Jurkat, Clone E6-1 (cell line): ENCODE measurements at regions not wholly inside any gene's neighbourhood (a gene's known extent, or its start where the extent isn't known, plus 50 kb on each side); places are given as distances from the start of the nearest gene placed in this dataset.
"Not testable (repeated sequence)": the region's sequence is repeated elsewhere in the genome, so short reads cannot be mapped to it uniquely, and the experiment has no call there.

Experiments used
- DNase-seq: peaks from one replicate; pipeline ENCODE4 v3.0.0-alpha.2; 2011; ENCODE audit warnings: low read depth, low spot score
- H3K4me3 ChIP-seq: 2 replicates; pipeline ENCODE4 v1.5.1; 2011; ENCODE audit warnings: mild to moderate bottlenecking, low read length, control low read depth, moderate library complexity

DNA sequence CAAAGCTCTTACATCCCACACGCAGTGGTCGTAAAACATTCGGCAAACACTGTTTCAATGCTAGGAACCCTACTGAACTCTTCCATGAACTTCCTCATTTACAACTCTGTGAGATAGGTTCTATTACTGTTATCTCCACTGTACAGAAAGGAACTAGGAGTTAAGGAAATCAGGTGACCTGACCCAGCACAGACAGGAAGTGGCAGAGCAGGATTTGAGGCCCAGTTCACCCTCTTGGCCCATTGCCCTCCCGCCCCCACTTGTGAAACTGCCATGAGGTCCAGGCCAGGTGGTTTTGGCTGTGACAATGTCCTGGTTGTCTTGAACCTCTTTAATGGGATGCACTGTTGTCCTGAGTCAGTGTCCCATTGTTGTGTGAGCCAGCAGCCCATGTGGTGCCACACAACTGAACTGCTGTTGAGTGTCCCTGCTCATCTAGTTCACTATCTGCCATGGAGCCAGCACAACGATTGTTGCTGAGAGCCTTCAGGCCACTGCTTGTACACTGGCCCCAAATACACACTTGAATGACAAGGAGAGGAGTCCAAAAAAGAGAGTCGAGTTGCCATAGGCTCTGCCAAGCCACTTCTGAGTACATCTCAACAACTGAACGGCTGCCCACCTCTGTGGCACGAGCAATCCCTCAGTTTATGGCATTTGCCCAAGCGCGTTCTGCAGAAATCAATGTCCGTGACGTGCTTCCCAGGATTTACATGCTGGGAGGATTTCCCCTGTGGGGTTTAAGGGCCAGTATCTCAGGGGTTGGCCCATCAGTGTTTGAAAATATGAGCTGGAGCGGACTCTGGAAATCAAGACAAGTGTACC, 484.6 kb downstream of the TSHZ3 start:
- H3K4me3 ChIP-seq, result no peak overlapping the region
- no peak for DNase-seq

DNA sequence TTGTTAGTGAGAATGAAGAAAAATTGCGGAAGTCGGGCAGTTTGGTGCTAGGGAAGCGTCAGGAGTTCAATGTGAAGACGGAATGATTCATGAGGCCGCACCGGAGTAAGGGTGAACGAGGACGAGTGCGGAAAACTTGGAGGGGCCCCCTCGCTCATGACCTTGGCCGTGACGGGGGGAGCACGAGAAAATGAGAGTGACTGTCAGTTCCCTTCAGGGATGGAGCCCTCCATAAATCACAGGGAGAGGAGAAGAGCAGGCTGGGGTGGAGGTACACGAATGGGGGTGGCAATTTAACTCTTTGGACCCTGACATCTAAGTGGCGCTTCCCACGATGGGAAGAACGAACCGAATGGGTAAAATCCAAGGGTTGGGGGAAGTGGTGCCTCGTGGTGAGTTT, 486.4 kb downstream of the TSHZ3 start:
- DNase-seq, result no peak
- no peak overlapping the region for H3K4me3 ChIP-seq

DNA sequence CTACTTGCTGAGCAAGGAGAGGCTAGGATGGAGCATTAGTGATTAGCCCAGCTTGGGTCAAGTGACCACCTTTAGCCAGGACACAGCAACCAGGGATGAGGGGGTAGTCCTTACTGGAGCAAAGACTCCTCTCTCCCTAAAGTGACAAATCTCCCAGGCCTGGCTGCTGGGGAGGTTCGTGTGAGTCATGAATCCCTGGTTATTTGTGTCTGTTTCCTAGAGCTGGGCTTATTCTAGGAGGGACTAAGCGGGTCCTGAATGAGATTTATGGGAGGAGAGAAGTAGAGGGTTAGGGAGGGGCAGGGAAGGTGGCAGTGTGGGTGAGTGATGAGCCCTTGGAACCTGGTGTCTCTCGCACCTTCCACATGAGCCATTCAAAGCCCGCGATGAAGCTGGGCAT, 487.3 kb downstream of the TSHZ3 start:
- no peak for DNase-seq
- H3K4me3 ChIP-seq, result no peak overlapping the region

DNA sequence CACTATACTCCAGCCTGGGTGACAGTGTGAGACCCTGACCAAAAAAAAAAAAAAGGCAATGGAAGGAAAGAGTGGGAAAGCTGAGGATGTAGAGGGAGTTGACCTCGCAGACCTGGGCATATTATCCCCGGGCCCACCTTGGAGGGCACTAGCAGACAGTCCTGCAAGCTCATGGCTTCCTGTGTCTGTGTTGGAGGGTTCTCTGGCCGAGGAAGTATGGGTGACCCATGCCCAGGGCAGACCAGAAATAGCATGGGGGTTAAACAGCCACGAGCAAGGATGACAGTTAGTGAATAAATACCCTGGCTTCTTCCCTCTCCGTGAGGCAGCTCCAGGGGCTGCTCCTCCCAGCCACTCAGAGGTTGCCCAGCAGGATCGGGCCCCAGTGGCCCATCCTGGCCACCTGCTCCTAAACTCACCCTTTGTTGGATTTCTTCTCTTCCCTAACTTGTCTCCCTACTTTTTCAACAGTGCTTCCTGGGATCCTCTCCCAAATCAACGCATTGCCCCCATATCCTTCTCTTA, 485.8 kb downstream of the ZNF536 start:
- no peak overlapping the region for H3K4me3 ChIP-seq
- no peak for DNase-seq

DNA sequence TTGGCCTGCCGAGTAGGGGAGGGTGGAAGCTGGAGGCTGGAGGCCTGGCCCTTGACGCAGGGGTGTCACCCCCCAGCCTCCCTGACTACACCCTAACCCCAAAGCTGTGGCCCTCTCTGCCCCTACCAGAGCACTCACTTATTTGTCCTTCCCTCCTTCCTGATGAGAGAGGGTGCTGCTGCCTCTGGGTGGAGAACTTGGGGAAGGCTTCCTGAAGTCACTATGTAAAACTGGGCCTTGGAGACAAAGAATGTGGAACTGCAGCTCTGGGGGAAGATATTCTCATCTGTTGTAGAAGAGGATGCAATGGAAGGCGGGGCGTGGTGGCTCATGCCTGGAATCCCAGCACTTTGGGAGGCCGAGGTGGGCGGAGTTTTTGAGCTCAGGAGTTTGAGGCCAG, 485.2 kb downstream of the ZNF536 start:
- no peak for DNase-seq
- H3K4me3 ChIP-seq, result no peak overlapping the region

DNA sequence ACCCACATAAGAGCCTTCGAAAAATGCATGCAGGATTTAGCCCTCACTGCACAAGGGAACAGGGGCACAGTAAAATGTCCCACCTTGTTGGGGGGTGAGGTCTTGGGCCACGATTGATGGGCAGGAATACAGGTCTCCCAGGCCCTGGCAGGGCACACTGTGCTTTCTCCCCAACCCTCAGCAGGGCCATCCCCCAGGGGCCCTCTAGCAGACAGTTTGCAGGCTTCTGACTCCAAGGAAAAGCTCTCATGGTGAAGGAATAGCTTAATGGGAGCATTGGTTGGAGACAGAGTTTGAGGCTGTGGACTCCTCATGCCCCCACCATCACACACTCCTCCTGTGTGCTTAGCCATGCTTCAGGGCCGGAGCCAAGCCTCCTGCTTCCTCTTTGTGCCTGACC, 484.6 kb downstream of the ZNF536 start:
- H3K4me3 ChIP-seq, result no peak overlapping the region
- DNase-seq, result no peak

DNA sequence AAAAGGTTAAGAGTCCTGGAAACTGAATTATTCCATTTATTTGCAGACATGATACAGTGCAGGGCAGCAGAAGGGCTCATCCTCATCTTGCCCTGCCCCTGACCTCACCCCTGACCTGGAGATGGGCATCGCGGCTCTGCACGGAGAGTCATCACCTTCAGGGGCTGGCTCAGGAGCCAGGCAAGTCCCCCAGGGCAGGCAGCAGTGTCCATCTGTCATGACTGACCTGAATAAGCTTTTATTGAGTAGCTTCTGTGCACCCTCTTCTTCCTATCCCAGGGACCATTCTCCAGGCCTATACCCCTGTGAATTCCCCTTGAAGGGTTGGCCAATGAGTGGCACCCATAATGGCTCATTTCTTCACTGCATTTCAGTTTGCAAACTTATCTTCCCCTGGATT, 484.2 kb downstream of the ZNF536 start:
- no peak for DNase-seq
- no peak overlapping the region for H3K4me3 ChIP-seq

DNA sequence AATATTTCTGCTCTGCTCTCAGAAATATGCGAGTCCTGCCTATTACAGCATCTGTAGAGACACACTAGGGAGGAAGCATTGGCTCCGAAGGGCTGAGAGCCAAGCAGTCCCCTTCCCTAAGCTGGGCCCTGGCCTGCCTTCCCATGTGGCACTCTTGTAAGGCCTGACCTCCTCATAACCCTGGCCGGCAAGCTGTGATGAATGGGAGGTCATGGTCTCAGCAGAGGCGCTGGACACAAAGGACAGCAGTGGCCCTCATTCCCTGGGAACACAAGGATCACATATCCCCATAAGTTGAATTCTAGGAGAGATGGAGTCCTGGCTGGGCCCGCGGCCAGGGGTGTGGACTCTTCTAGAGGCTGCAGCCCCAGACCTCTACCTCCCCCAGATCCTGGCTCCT, 483.3 kb downstream of the ZNF536 start:
- DNase-seq, result no peak
- H3K4me3 ChIP-seq, result no peak overlapping the region

DNA sequence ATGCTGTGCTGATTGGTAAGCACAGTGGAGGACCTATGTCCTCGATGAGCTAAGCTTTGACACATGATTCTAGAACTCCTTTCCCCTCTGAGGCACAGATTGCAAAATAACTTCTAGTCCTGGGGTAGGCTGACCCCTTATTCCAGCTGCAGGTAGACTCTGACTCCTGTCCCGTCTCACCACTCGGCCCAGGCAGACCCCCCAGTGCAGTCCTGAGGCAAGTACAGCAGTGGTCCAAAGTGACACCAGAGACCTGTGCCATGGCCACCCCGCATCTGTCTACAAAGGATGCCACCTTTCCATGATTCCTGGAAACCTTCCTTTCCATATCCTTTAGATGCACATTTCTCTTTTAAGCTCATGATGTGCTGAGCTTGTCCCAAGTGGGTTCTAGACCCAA, 482.5 kb downstream of the ZNF536 start:
- H3K4me3 ChIP-seq, result no peak overlapping the region
- no peak for DNase-seq

DNA sequence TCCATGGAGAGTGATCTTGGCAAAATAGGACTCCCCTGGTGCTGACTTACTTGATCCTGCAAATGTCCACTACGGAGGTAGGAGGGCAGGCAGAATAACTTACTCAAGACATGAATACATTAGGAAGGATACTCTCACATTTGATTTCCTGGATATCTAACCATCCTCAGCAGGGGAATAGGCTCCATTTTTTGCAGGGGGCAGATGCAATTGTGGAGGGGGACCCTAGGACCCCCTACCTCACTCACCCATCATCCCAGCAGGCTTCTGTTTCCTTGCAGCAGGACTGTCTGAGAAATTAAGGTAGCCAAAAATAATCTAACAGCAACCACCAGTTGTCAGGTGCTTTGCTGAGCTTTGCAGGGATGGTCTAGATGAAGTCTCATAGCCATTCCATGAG, 482.0 kb downstream of the ZNF536 start:
- DNase-seq, result no peak
- no peak overlapping the region for H3K4me3 ChIP-seq

DNA sequence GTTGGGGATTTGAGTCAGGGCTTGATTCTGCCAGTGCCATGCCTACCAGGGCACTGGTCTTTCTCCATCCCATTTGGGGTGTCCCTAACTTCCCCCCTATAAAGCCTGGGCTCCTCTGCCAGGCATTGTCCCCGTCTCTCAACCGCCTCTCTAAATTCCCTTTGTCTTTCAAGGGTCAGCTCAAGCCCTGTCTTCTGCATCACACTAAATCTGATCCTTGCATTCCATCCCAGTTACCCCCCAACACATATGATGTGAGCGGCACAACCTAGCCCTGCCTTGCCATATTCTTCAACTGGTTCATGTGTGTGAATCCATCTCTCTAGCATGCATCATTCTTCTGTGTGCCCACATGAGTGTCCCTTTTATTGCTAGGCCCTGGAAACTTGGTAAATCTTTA, 480.9 kb downstream of the ZNF536 start:
- no peak for DNase-seq

DNA sequence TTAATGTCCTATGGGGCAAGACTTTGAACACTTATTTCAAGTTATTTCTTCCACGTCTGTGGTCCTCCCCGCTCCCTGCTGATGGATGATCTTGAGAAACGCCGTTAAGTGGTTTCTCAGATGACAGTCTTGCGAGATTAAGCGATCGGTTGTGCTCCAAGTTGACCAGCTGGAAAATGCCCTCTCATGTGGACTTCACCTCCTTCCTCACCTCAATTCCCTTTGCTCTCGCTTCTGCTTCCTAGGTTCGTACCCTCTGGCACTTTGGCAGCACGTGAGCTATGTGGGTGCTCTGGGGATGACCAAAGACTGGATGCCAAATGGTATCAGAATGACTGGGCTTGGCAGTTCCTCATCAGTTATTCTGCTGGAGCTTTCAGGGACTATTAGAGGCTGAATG, 480.0 kb downstream of the ZNF536 start:
- no peak overlapping the region for H3K4me3 ChIP-seq
- no peak for DNase-seq

More for the DNA sequence above, 480.9 kb downstream of the ZNF536 start:
- H3K4me3 ChIP-seq, result no peak overlapping the region

DNA sequence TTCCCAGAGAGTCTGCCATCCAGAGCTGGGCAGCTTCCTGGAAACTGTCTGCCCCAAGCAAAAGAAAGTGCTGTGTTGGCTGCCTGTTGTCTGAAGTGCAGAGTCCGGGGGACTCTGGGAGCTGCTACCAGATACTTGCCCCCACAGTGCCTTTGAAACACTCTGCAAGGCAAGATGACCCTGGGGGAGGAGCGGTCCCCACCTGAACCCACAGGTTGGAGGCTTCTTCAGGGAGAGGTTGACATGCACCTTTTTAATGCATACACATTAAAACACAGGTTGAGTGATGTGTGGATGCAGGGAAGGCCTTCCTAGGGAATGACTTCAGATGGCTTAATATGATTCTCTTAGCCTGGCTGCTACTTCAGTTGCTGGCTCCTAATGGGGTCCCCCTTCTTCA, 479.5 kb downstream of the ZNF536 start:
- no peak for DNase-seq
- H3K4me3 ChIP-seq, result no peak overlapping the region

DNA sequence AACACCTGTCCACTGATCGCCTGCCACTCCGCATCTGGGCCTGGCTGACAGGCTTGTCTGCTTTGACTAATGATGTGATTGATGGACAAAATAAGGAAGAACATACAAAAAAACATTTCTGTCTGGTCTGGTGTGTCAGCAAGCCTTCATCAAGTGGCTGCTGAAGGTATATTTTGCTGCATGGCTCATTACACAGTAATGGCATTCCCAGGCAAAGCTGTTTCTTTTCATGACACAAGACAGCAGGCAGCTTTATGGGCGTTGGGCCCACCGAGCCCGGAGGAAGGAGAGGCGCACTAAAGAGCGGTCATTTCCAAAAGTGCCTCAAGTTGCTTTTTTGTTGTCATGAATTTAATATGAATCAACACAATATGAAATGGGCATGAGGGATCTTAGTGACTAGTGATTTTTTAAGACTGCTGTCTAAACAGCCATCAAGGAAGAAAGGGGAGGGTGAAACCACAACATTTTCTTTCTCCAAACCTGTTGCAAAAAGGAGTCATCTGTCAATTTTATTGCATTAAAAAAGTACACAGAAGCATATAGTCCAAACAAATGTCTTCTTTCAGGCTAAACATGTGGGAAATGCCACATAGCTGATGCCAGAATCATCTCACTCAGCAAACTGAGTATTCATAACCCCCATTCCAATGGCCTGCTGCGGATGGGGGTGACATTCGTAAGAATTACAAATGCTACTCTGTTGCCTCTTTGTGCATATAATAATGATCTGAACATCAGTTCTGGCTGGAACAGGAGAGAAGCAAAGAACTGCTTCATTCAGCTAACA, 476.6 kb downstream of the ZNF536 start:
- no peak for DNase-seq
- H3K4me3 ChIP-seq, result no peak overlapping the region

DNA sequence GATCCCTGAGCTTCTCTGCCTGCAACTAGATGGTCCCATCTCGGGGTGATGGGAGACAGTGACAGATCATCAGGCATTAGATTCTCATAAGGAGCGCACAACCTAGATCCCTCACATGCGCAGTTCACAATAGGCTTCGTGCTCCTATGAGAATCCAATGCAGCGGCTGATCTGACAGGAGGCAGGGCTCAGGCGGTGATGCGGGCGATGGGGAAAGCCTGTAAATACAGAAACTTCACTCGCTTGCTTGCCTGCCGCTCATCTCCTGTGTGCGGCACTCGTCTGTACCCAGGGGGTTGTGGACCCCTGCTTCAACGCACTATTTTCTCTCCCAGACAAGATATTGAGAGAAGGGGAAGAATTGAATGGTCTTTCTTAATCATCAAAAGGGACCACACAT, 473.9 kb downstream of the ZNF536 start:
- H3K4me3 ChIP-seq, result no peak overlapping the region
- DNase-seq, result no peak

DNA sequence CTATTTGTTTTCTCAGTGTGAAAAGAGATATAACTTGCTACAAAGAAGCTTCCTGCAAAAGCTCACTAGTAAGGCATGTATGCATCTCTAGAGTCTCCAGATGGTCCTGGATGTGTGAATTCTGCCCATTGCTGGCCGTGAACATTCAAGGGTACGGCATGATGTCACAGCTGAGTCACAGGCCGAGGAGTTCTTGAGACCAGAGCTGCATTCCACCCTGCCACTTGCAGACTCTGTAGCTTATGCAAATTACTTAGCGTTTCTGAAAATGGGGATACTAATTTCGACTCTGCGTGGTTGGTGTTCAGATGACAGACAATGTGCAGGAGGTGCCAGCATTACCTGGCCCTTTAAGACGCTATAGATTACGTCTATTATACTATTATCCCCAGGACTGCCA, 470.7 kb downstream of the ZNF536 start:
- H3K4me3 ChIP-seq, result no peak overlapping the region
- no peak for DNase-seq

DNA sequence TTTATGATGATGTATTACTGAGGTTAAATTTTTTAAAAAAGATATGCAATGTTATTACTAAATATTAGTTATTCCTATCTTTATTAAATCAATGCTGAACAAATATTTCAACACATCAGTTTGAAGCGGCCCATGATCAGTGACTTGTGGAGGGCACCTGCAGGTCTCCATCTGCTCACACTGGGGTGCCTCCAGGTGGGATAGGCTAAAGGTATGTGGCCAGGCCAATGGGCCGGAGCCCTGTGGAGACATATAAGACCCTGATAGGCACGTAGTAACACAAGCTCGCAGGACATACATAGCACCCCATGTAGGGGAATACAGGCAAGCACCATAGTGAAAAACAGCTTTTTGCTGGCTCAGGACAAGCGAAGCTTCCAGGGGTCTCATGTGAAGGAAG, 469.8 kb downstream of the ZNF536 start:
- no peak overlapping the region for H3K4me3 ChIP-seq
- DNase-seq, result no peak

DNA sequence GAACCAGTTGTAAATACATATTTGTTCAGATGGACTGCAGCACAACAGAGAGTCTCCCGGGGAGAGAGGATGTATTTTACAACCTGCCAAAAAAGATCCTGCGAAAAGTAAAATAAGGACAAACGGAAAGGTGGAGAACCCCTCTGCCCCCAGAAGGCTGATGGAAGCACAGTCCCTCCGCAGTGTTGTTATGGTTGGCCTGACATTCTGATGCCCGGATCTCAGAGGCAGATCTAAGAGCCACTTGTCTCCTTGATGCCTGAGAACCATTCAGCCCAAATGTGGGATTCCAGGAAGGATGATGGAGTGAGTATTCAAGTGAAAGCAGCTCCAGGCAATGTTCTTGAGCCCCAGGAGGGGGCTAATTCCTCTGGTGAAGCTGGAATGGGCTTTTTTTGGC, 458.7 kb downstream of the ZNF536 start:
- no peak for DNase-seq

DNA sequence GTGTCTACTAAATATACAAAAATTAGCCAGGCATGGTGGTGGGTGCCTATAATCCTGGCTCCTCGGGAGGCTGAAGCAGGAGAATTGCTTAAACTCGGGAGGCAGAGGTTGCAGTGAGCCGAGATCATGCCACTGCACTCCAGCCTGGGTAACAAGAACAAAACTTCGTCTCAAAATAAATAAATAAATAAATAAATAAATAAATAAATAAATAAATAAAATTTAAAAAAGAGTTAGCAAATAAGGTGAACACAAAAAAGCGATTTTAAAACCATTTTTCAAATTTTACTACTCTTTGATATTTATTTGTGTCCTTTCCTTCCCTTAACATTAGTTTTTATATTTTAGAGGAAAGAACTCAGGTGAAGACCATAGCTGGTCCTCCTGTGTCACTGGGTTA, 453.3 kb downstream of the ZNF536 start:
- not testable (repeated sequence) for DNase-seq

More for the DNA sequence above, 458.7 kb downstream of the ZNF536 start:
- H3K4me3 ChIP-seq, result no peak overlapping the region

DNA sequence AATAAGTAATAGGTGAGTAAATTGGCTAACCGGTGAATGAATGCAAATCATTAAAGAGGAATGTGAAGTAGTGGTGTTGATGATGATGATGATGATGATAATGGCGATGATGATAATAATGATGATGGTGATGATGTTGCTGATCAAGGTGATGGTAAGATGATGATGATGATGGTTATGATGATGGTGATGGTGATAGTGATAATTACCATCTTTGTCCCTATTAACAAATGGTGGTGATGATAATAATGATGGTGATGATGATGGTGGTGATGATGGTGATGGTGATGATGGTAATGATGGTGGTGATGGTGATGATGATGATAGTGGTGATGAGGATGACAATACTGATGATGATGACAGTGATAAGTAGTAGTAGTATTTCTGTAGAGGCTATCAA, 452.6 kb downstream of the ZNF536 start:
- no peak for DNase-seq
- no peak overlapping the region for H3K4me3 ChIP-seq

More for the DNA sequence above, 453.3 kb downstream of the ZNF536 start:
- H3K4me3 ChIP-seq, result not testable (repeated sequence)
